ACC112 (cell line): ENCODE measurements at regions not wholly inside any gene's neighbourhood (a gene's known extent, or its start where the extent isn't known, plus 50 kb on each side); places are given as distances from the start of the nearest gene placed in this dataset.

ENCODE experiments used
- H2AFZ ChIP-seq: fragments of 200-600 bp; sonication (generic); one replicate; pipeline ENCODE4 v1.6.0; 2017; ENCODE audit warnings: antibody characterized with exemption, low read length; ENCODE audit not compliant: unreplicated experiment
- H3K27ac ChIP-seq: fragments of 200-600 bp; sonication (generic); 2 replicates; pipeline ENCODE4 v1.5.1; 2014; ENCODE audit warnings: low read depth, mild to moderate bottlenecking, antibody characterized with exemption, low read length, moderate library complexity
- H3K27me3 ChIP-seq: fragments of 200-600 bp; sonication (generic); 2 replicates; pipeline ENCODE4 v1.6.1; 2014; ENCODE audit warnings: mild to moderate bottlenecking, antibody characterized with exemption, low read length, moderate library complexity, mixed read lengths; ENCODE audit not compliant: insufficient read depth
- H3K36me3 ChIP-seq: fragments of 200-600 bp; sonication (generic); 2 replicates; pipeline ENCODE4 v1.6.1; 2016; ENCODE audit warnings: mild to moderate bottlenecking, antibody characterized with exemption, low read length, moderate library complexity, mixed read lengths; ENCODE audit not compliant: insufficient read depth
- H3K4me1 ChIP-seq: fragments of 200-600 bp; sonication (generic); one replicate; pipeline ENCODE4 v1.6.1; 2016; ENCODE audit warnings: low read length, mixed read lengths; ENCODE audit not compliant: insufficient read depth, unreplicated experiment, control insufficient read depth
- H3K4me3 ChIP-seq: fragments of 200-600 bp; sonication (generic); 2 replicates; pipeline ENCODE4 v1.5.1; 2014; ENCODE audit warnings: mild to moderate bottlenecking, low read depth, low read length
- H3K79me2 ChIP-seq: fragments of 200-600 bp; sonication (generic); one replicate; pipeline ENCODE4 v1.6.0; 2016; ENCODE audit warnings: low read length; ENCODE audit not compliant: control insufficient read depth, unreplicated experiment, insufficient read depth

DNA sequence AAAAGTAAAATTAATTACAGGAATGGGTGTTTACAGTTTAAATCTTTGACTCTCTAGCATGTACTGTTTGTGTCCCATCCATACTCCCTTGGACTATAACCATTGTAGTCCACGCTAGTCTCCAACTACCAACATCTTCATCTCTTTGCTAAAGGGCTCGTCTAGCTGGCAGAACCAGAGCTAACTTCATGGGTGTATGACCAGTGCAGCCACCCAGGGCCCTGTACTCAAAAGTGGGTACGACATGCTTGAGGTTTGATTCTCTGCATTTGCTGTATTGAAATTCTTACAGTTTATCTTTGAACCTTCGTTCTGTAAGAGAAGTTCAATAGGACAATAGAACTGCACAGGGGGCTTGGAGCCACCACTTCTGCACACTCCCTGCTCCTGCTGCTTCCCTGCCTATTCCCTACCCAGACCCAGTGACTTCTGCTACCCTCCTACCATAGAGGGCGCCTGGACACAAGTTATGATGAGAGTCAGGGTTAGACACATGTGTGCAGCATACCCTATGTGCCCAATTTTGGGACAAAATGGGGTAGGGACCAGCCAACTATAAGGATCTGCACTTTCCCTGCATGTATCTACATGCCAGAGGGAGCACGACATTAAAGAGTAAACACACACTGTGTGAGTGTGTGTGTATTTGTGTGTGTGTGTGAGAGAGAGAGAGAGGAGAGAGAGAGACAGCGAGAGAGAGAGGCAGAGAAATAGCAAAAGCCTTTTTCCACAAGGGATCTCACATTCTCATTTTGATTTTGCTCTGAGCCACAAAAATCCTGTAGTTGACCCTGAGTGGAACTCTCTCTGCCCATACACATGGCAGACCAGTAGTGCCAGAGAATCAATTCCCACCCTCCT lies 59.0 kb upstream of the NECTIN3 start:
- no peak overlapping the region for H2AFZ ChIP-seq
- H3K27me3 ChIP-seq, result no peaks in the 10 kb centered on the region
- H3K4me1 ChIP-seq, result no peaks in the 10 kb centered on the region
- H3K36me3 ChIP-seq, result no peaks in the 10 kb centered on the region
- no peak overlapping the region for H3K27ac ChIP-seq
- no peaks in the 10 kb centered on the region for H3K79me2 ChIP-seq
- no peak overlapping the region for H3K4me3 ChIP-seq
